Inferior parietal cortex (tissue), 1 donor: ENCODE measurements at regions not wholly inside any gene's neighbourhood (a gene's known extent, or its start where the extent isn't known, plus 50 kb on each side); places are given as distances from the start of the nearest gene placed in this dataset.
"Not testable (repeated sequence)": the region's sequence is repeated elsewhere in the genome, so short reads cannot be mapped to it uniquely, and the experiment has no call there.

ENCODE experiments used
- DNase-seq: peaks from one replicate; pipeline ENCODE4 v3.0.0-alpha.2; 2016; ENCODE audit errors: extremely low spot score

DNA sequence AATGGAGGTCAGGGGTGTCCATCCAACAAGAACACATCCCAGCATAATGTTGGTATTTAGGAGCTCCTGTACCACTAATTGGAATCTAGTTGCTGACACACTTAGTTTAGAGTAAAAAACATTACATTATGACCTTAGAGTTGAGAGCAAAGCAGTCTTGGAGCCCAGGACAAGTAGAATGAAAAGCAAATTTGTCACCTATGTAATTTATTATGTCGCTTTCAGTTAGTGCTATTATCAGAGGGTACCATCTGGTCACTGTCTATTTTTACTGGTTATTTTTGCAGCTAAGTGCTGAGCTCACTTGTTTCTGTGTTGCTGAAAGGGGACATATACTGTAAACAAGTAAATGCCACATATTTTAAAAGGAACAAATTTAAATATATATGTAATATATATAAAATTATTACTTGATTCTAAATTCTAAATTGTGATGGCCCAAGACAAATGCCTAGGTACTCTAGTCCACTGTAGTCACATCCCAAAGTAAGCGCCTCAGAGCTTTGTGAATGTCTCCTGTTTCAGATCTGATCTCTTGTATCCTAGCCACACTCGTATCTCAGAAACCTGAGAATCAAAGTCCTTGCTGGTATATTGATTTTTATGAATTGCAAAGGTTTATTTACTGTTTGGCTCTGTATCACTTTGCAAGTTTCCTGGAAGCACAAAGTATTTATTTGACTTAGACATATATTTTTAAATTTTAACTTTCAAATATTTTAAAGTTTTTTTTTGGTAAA, 148.6 kb upstream of the MAN1A1 start:
- DNase-seq = no peak

GRCh38 chr6:119495230-119495683, 145.7 kb upstream of the MAN1A1 start:
- DNase-seq = no peak

GRCh38 chr6:119493980-119494379, 144.4 kb upstream of the MAN1A1 start:
- DNase-seq = no peak

DNA sequence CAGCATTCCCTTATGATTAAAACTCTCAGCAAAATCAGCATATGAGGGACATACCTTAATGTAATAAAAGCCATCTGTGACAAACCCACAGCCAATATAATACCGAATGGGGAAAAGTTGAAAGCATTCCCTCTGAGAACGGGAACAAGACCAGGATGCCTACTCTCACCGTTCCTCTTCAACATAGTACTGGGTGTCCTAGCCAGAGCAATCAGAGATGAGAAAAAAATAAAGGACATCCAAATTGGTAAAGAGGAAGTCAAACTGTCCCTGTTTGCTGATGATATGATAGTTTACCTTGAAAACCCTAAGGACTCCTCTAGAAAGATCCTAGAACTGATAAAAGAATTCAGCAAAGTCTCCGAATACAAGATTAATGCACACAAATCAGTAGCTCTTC, 141.6 kb upstream of the MAN1A1 start:
- DNase-seq = not testable (repeated sequence)

GRCh38 chr6:119490050-119490449, 140.5 kb upstream of the MAN1A1 start:
- DNase-seq = not testable (repeated sequence)

DNA sequence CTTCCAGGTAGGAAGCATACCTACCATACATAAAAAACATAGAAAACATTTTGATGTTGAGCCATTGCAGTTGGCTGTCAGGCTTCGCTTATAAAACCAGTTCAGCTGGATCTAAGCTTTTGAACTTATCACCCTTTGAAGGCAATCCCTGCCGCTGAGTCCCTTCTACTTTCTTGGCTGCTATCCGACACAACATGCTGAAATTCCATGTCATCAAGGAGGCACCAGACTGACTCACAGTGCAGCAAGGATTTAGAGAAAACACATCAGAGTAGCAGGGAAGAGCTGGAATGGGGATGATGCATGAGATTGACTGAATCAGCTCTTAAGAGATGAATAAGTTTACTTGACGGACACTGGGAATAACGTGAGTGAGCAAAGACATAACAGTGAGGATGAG, 135.0 kb upstream of the MAN1A1 start:
- DNase-seq = no peak

DNA sequence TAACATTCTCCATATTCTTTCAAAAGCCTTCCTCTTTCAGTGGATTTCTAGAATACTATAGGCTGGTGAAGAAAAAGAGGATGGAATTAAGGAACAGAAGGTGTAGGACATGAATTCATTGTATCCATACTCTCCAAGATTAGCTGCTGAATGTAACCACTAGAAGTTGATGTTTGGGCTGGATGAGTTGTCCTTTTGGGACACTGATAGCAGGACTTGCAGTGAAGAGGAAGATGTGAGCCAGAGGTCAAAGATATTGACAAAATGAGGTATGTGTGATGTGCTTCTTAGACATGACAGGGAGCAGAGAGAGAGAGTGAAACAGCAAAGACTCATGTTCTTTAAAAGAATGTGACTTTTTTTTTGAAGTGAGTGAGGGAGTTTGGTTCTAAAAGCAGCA, 134.3 kb upstream of the MAN1A1 start:
- DNase-seq = no peak

DNA sequence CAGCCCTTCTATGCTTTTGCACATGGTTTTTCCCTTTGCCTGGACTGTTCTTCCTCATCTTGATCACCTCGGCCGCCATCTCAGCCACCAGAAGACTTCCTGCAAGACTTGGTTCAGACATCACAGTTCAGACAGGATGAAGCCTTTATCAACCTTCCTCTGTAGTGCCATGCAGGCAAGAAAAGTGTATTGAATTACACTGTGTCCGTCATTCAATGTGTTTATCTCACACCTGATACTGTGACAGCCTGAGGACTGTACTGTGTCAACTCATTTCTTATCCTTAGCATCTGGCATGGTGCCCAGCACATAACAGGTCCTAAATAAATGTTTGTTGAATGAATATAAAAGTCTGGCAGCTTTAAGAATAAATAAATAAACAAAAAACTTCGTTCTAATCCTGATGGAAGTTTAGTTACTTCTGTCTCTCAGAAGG, 133.3 kb upstream of the MAN1A1 start:
- no peak for DNase-seq

DNA sequence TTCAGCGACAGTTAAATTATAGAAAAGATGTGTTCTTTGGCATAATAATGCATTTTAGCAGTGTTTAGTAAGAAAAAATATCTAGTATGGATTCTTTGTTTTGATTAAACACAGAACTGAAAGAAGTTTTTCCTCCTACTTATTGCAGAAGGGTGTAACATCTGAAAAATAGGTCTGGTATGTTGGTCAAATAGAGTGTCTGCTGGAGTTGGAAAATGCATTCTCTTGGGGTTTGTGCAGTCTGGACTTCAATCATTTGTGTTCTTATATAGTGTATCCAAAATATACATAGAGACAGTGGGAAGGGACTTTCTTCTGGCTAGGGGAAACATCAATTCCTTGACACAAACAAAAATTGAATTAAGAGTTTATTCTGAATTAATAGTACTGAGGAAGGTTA, 132.4 kb upstream of the MAN1A1 start:
- no peak for DNase-seq

GRCh38 chr6:119480961-119481497, 131.5 kb upstream of the MAN1A1 start:
- no peak for DNase-seq

GRCh38 chr6:119479860-119480655, 130.5 kb upstream of the MAN1A1 start:
- no peak for DNase-seq

DNA sequence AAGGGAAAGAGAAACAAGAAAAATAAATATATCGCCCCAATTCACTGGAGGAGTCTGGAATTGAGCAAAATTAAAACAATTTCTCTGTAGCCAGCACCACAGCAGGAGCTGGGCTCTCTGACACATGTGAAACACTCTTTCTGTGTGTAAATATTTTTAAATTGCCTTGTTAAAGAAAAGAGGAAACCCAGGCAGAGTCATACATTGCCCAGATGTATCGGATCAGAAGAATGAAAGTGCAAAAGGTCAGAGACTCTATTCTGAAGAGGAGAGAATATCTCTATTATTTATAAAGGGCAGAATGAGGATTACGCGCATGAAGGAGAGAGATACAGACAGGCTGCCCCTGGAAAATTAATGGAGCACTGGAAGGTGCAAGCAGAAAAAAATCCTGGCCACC, 127.0 kb upstream of the MAN1A1 start:
- no peak for DNase-seq

DNA sequence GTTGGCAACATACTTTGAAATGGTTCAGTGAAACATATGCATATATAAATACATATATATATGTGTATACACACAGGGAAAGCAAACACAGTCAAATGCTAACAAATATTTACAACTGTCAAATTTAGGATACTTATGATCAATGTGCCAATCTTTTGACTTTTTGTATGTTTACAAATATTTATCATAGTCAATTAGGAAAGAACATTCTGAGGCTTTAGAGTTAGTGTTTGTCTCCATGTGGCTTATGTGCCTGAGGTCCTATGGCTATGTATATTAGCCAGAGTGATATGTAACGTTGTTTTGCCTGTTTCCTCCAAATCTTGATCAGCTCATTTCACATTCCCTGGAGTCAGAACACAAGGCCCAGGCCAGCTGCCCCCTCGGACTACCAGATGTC, 126.5 kb upstream of the MAN1A1 start:
- no peak for DNase-seq

DNA sequence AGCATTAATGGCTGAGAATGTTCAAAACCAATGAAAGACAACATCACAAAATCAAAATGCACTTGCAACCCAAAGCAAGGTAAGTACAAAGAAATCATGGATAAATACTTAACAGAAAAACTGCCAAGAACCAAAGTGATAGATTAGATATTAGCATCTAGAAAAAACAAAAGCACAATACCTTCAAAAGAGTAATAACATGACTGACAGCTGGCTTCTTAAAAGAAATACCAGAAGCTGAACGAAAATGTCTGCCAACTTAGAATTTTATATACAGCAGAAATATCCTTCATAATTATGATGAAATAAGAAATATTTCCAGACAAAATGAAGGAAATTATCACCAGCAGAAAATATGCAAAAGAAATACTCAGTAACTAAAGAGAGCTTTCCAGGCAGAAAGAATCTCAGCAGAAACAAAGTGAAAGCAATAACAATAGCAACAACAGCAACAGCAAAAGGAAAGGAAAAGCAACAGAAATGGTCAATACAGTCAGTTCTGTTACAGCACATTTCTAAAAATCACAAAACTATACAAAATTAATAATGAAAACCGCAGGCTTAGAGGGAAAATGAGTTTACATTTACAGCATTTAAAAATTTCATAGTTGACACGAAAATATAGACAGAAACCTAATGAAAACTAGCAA, 121.5 kb upstream of the MAN1A1 start:
- no peak for DNase-seq

DNA sequence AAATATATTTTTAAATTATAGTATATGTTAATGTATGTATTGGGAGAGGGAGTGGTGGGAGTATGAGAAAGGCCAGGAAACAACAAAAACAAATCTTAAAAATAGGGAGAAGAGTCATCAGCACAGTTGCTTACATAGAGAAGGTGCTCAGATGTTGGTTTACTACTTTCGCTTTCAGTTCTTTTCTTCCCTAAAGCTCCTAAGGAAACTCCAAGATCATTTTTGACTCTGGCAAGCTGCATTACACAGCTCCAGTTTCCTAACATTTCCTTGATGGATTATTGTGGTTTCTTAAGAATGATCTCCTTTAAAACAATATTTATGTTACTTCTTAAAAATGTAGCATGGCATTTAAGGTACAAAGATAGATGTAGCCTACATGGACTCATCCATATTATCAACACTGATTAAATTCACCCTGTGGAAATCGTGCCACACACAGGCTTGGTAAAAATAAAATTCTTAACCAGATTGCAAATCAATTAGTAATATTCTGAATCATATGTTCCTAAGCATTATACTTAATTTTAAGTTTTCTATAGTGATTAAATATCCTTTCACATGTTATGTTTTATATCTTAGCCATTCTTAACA, 118.0 kb upstream of the MAN1A1 start:
- DNase-seq = no peak

- DNase-seq = no peak
These were observed 116.7 kb upstream of the MAN1A1 start for GRCh38 chr6:119466226-119466625.

- no peak for DNase-seq
These were observed 113.6 kb upstream of the MAN1A1 start for GRCh38 chr6:119463081-119463626.

GRCh38 chr6:119461187-119461586, 111.6 kb upstream of the MAN1A1 start:
- DNase-seq = no peak

DNA sequence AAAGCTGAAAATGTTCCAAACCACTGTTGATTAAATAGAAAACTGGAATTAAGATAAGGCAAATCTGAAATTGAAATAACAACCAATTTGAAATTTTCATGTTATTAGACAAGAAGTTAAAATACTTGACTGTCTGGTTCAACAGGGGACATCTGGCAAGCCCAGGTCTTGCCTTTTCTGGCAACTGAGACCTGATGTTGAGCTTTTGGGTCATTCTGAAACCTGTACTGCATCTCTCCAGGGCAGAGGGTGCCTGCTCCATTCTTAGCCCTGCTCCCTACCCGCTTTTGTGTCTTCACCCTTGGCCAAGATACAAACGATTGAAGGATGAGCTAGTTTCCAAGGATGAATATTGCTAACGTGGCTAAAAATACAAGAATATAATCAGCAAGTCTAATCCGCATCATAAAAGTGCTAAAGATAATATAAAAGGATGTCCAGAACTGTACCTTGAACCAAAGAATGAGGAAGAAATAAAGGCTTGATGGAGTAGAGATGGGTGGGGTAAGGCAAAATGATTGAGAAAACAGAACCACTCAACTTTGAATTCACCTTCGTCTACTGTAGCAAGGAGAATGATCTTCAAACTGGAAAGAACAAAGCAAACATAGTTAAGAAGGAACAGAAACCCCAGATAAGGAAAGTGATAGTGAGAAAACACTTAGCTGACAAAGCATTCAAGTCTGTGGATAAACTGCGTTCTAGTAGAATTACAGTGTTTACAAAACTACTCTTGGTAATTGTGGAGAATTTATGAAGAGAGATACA, 109.8 kb upstream of the MAN1A1 start:
- no peak for DNase-seq

DNA sequence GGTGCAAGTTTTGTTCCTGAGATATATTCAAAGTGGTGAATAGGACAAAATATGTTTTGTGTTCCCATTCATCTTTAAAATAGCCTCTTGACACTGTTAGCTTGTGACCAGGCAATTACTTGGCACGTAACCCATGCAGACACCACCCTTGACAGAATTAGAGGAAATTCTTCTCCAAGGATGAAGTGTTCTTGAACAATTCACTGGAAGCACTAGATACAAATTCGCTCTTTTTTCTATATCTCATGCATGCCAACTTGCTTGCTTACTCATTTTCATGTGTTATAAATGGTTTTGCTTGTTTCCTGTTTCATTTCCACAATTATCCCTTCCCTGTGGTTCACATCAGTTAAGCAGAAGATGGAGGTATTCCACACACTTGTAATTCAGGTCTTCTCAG, 105.2 kb upstream of the MAN1A1 start:
- no peak for DNase-seq
